ENCODE measurements at regions not wholly inside any gene's neighbourhood (a gene's known extent, or its start where the extent isn't known, plus 50 kb on each side); places are given as distances from the start of the nearest gene placed in this dataset.

DNA sequence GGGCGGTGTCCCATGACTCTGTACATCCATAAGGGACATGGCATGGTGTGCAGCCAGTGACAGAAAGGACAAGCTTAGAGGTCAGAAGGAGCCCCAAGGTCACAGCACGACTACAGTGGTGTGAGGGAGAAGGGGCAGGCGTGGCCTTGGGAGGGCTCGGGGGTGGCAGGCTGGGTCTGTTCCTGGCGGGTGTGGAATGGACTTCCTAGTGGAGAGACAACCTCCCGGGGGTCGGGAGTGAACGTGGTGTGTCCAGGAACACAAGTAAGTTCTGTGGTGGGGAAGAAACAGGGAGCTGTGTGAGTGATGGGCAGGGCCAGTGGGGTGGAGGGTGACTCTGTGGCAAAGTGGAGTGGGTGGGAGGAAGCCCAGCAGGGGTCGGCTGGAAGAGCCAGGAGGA, 279.3 kb downstream of the TEX29 start:
- DNase-seq (no peak), ATAC-seq (ENCODE audit: poor library complexity) (no peak)
- peaks cover 0 to 9% of the 10 kb centered on the region in 2 experiments for H3K9me3 ChIP-seq (ENCODE audit: control insufficient read depth in 1 of 2, insufficient read depth in 1 of 2, low read length in 2 of 2)
- no peaks in the 10 kb centered on the region for H3K36me3 ChIP-seq (ENCODE audit: insufficient read depth, low read length)
- no peak overlapping the region for H3K27ac Mint-ChIP-seq
- H3K27ac ChIP-seq (ENCODE audit: low read depth in 1 of 2, low read length in 2 of 2): no peak overlapping the region
- no peak overlapping the region for H3K4me3 Mint-ChIP-seq
- H3K4me1 Mint-ChIP-seq (ENCODE audit: low read depth): no peaks in the 10 kb centered on the region
- H3K4me1 ChIP-seq (ENCODE audit: insufficient read depth, low read length): no peaks in the 10 kb centered on the region
- POLR2A ChIA-PET: no interaction called here
- peaks cover 13% of the 10 kb centered on the region for H3K27me3 Mint-ChIP-seq
- CTCF ChIA-PET: no interaction called here
- H3K4me3 ChIP-seq (ENCODE audit: low read length): no peak overlapping the region
- H3K9me3 Mint-ChIP-seq: no peaks in the 10 kb centered on the region
- TF ChIP-seq, protein P1, sequence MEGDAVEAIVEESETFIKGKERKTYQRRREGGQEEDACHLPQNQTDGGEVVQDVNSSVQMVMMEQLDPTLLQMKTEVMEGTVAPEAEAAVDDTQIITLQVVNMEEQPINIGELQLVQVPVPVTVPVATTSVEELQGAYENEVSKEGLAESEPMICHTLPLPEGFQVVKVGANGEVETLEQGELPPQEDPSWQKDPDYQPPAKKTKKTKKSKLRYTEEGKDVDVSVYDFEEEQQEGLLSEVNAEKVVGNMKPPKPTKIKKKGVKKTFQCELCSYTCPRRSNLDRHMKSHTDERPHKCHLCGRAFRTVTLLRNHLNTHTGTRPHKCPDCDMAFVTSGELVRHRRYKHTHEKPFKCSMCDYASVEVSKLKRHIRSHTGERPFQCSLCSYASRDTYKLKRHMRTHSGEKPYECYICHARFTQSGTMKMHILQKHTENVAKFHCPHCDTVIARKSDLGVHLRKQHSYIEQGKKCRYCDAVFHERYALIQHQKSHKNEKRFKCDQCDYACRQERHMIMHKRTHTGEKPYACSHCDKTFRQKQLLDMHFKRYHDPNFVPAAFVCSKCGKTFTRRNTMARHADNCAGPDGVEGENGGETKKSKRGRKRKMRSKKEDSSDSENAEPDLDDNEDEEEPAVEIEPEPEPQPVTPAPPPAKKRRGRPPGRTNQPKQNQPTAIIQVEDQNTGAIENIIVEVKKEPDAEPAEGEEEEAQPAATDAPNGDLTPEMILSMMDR (IDR thresholded peaks at IDR 0.05): no peak
- H3K36me3 Mint-ChIP-seq (ENCODE audit: low read depth): no peaks in the 10 kb centered on the region
- H3K27me3 ChIP-seq (ENCODE audit: control insufficient read depth in 1 of 2, insufficient read depth in 2 of 2, low read length in 2 of 2): no peaks in the 10 kb centered on the region
- intact Hi-C loops (cut with DNase I, micrococcal nuclease): no loop called here

DNA sequence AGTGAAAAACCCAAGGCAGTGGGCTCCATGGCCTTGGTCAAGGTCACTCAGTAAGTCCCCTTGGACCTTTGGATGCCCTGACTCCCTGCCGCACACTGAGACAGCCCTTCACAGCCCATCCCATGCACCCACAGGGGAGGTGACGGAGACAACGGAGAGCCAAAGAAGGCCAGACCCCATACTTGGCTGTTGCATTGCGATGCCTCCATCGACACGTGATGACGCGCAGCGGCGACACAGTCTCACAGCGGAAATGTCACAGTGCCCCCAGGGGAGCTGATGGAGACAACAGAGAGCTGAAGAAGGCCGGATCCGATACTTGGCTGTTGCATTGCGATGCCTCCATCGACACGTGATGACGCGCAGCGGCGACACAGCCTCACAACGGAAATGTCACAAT, 282.4 kb downstream of the TEX29 start:
- intact Hi-C loops (cut with DNase I, micrococcal nuclease): no loop called here
- DNase-seq: no peak

DNA sequence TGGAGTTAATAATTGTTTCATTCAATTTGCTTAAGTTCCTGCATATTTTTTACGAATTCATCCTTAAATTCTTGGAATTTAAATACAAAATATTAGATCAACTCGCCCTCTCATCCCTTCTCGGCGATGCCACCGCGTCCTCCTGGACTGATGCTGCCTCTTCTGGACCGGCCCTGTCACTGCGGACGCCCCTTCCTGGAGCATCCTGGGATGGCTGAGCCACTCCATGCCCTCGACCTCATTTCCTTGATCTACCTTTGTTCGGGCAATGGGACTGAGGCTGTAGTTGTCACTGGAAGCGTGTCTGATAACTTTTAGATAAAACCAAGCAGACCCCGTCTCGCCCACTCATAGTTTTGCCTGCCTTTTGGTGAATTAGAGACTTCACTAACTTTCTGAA, 283.7 kb downstream of the TEX29 start:
- H3K36me3 Mint-ChIP-seq (ENCODE audit: low read depth): no peaks in the 10 kb centered on the region
- ATAC-seq (ENCODE audit: poor library complexity): no peak
- TF ChIP-seq, protein P1 (IDR thresholded peaks at IDR 0.05): no peak

More for the DNA sequence above, 282.4 kb downstream of the TEX29 start:
- H3K4me3 Mint-ChIP-seq: no peak overlapping the region
- no peak for ATAC-seq (ENCODE audit: poor library complexity)
- H3K4me3 ChIP-seq (ENCODE audit: low read length): no peak overlapping the region
- CTCF ChIA-PET: no interaction called here
- POLR2A ChIA-PET: no interaction called here
- no peaks in the 10 kb centered on the region for H3K36me3 Mint-ChIP-seq (ENCODE audit: low read depth)
- no peak overlapping the region for H3K27ac Mint-ChIP-seq
- TF ChIP-seq, protein P1 (IDR thresholded peaks at IDR 0.05): no peak
- no peaks in the 10 kb centered on the region for H3K36me3 ChIP-seq (ENCODE audit: insufficient read depth, low read length)
- H3K9me3 ChIP-seq (ENCODE audit: control insufficient read depth in 1 of 2, insufficient read depth in 1 of 2, low read length in 2 of 2): peaks cover 0 to 4% of the 10 kb centered on the region in 2 experiments
- no peak overlapping the region for H3K27ac ChIP-seq (ENCODE audit: low read depth in 1 of 2, low read length in 2 of 2)
- H3K4me1 ChIP-seq (ENCODE audit: insufficient read depth, low read length): no peaks in the 10 kb centered on the region
- H3K27me3 Mint-ChIP-seq: peaks cover 12% of the 10 kb centered on the region
- H3K9me3 Mint-ChIP-seq: no peaks in the 10 kb centered on the region
- no peaks in the 10 kb centered on the region for H3K27me3 ChIP-seq (ENCODE audit: control insufficient read depth in 1 of 2, insufficient read depth in 2 of 2, low read length in 2 of 2)
- no peaks in the 10 kb centered on the region for H3K4me1 Mint-ChIP-seq (ENCODE audit: low read depth)

More for the DNA sequence above, 283.7 kb downstream of the TEX29 start:
- H3K27me3 ChIP-seq (ENCODE audit: control insufficient read depth in 1 of 2, insufficient read depth in 2 of 2, low read length in 2 of 2): no peaks in the 10 kb centered on the region
- no peaks in the 10 kb centered on the region for H3K9me3 Mint-ChIP-seq
- ChIA-PET CTCF (no interaction called here), POLR2A (no interaction called here)
- no peak overlapping the region for H3K27ac Mint-ChIP-seq
- H3K4me3 Mint-ChIP-seq: no peak overlapping the region
- intact Hi-C loops (cut with DNase I, micrococcal nuclease): no loop called here
- H3K4me3 ChIP-seq (ENCODE audit: low read length): no peak overlapping the region
- H3K4me1 ChIP-seq (ENCODE audit: insufficient read depth, low read length): no peaks in the 10 kb centered on the region
- no peaks in the 10 kb centered on the region for H3K36me3 ChIP-seq (ENCODE audit: insufficient read depth, low read length)
- DNase-seq: no peak
- H3K4me1 Mint-ChIP-seq (ENCODE audit: low read depth): no peaks in the 10 kb centered on the region
- H3K9me3 ChIP-seq (ENCODE audit: control insufficient read depth in 1 of 2, insufficient read depth in 1 of 2, low read length in 2 of 2): peaks cover 0 to 4% of the 10 kb centered on the region in 2 experiments
- H3K27me3 Mint-ChIP-seq: peaks cover 8% of the 10 kb centered on the region
- no peak overlapping the region for H3K27ac ChIP-seq (ENCODE audit: low read depth in 1 of 2, low read length in 2 of 2)

All from CD4-positive, alpha-beta T cell (primary cell).